Vagina (tissue), 2 donors: ENCODE measurements at regions not wholly inside any gene's neighbourhood (a gene's known extent, or its start where the extent isn't known, plus 50 kb on each side); places are given as distances from the start of the nearest gene placed in this dataset.

Source experiments
- DNase-seq, 2 donors: peaks; one replicate each; pipeline ENCODE4 v3.0.0-alpha.2; 2017; ENCODE audit errors: extremely low spot score in 2 of 2
- H3K27ac ChIP-seq: fragments of 200-600 bp; sonication (generic); one replicate; pipeline ENCODE4 v1.5.1; 2019
- H3K27me3 ChIP-seq: fragments of 200-600 bp; sonication (generic); one replicate; pipeline ENCODE4 v1.5.1; 2019
- H3K36me3 ChIP-seq, 2 donors: fragments of 200-600 bp; sonication (generic); one replicate each; pipeline ENCODE4 v1.5.1; 2017 to 2019
- H3K4me1 ChIP-seq: fragments of 200-600 bp; sonication (generic); one replicate; pipeline ENCODE4 v1.5.1; 2019
- H3K4me3 ChIP-seq, 2 donors: fragments of 200-600 bp; sonication (generic); 1 replicate in 1 of 2; 2 replicates in 1 of 2; pipeline ENCODE4 v1.5.1; 2016 to 2019
- H3K9me3 ChIP-seq: fragments of 200-600 bp; sonication (generic); one replicate; pipeline ENCODE4 v1.5.1; 2019
- POLR2A ChIP-seq, 2 donors: fragments of 450-650 bp; IDR thresholded peaks; one replicate each; pipeline ENCODE4 v1.6.1; 2017; ENCODE audit warnings: antibody characterized with exemption in 2 of 2, mild to moderate bottlenecking in 2 of 2, moderate library complexity in 2 of 2
- POLR2AphosphoS5 ChIP-seq, 2 donors: sonication (generic); formaldehyde crosslinking; IDR thresholded peaks; one replicate each; pipeline ENCODE4 v1.9.0; 2017; ENCODE audit warnings: antibody characterized with exemption in 2 of 2, mild to moderate bottlenecking in 2 of 2, low read depth in 1 of 2; ENCODE audit not compliant: insufficient read depth in 1 of 2
- intact Hi-C: fragments of 100-400 bp; cut with DNase I; formaldehyde crosslinking; loops from one replicate; pipeline ENCODE4 v1.15.1; 2023
- TF ChIP-seq, protein P1 (sequence below), 3 experiments: fragments of 450-650 bp in 2 of 3; fragments of 200-600 bp in 1 of 3; sonication (generic) in 1 of 3; IDR thresholded peaks; one replicate each; pipeline ENCODE4 v1.5.1; 2017 to 2019; ENCODE audit warnings: antibody characterized with exemption in 3 of 3, mild to moderate bottlenecking in 2 of 3, moderate library complexity in 2 of 3

- no peaks in the 10 kb centered on the region for H3K36me3 ChIP-seq
- TF ChIP-seq POLR2A (IDR thresholded peaks at IDR 0.05) (no peak), POLR2AphosphoS5 (IDR thresholded peaks at IDR 0.05; ENCODE audit: insufficient read depth in 1 of 2, low read depth in 1 of 2) (no peak)
- TF ChIP-seq, protein P1, sequence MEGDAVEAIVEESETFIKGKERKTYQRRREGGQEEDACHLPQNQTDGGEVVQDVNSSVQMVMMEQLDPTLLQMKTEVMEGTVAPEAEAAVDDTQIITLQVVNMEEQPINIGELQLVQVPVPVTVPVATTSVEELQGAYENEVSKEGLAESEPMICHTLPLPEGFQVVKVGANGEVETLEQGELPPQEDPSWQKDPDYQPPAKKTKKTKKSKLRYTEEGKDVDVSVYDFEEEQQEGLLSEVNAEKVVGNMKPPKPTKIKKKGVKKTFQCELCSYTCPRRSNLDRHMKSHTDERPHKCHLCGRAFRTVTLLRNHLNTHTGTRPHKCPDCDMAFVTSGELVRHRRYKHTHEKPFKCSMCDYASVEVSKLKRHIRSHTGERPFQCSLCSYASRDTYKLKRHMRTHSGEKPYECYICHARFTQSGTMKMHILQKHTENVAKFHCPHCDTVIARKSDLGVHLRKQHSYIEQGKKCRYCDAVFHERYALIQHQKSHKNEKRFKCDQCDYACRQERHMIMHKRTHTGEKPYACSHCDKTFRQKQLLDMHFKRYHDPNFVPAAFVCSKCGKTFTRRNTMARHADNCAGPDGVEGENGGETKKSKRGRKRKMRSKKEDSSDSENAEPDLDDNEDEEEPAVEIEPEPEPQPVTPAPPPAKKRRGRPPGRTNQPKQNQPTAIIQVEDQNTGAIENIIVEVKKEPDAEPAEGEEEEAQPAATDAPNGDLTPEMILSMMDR (IDR thresholded peaks at IDR 0.05): no peak
- no peak overlapping the region for H3K27ac ChIP-seq
- intact Hi-C loops: no loop called here
- no peaks in the 10 kb centered on the region for H3K27me3 ChIP-seq
- H3K4me1 ChIP-seq: peaks cover 2% of the 10 kb centered on the region
- no peak for DNase-seq
- no peaks in the 10 kb centered on the region for H3K9me3 ChIP-seq
- H3K4me3 ChIP-seq: no peak overlapping the region
Measured at GRCh38 chr6:6836609-6837406, 248.3 kb downstream of the LY86 start.

GRCh38 chr6:6837541-6838080 is 249.1 kb downstream of the LY86 start:
- intact Hi-C loops: no loop called here
- H3K27ac ChIP-seq: no peak overlapping the region
- peaks cover 10% of the 10 kb centered on the region for H3K4me1 ChIP-seq
- H3K4me3 ChIP-seq: no peak overlapping the region
- DNase-seq: no peak
- no peaks in the 10 kb centered on the region for H3K9me3 ChIP-seq
- no peaks in the 10 kb centered on the region for H3K27me3 ChIP-seq
- no peaks in the 10 kb centered on the region for H3K36me3 ChIP-seq
- TF ChIP-seq POLR2AphosphoS5 (IDR thresholded peaks at IDR 0.05; ENCODE audit: insufficient read depth in 1 of 2, low read depth in 1 of 2) (no peak), POLR2A (IDR thresholded peaks at IDR 0.05) (no peak)
- TF ChIP-seq, protein P1 (IDR thresholded peaks at IDR 0.05): no peak

- intact Hi-C loops: no loop called here
- Histone ChIP-seq H3K27ac (no peak overlapping the region), H3K4me3 (no peak overlapping the region), H3K9me3 (no peaks in the 10 kb centered on the region), H3K36me3 (no peaks in the 10 kb centered on the region), H3K27me3 (no peaks in the 10 kb centered on the region), H3K4me1 (peaks cover 14% of the 10 kb centered on the region)
- TF ChIP-seq POLR2AphosphoS5 (IDR thresholded peaks at IDR 0.05; ENCODE audit: insufficient read depth in 1 of 2, low read depth in 1 of 2) (no peak), POLR2A (IDR thresholded peaks at IDR 0.05) (no peak)
- TF ChIP-seq, protein P1 (IDR thresholded peaks at IDR 0.05): no peak
- DNase-seq: no peak
Measured at GRCh38 chr6:6840831-6841291, 252.3 kb downstream of the LY86 start.

- peaks cover 14% of the 10 kb centered on the region for H3K4me1 ChIP-seq
- DNase-seq: no peak
- intact Hi-C loops: no loop called here
- H3K9me3 ChIP-seq: no peaks in the 10 kb centered on the region
- no peak overlapping the region for H3K4me3 ChIP-seq
- H3K36me3 ChIP-seq: no peaks in the 10 kb centered on the region
- no peaks in the 10 kb centered on the region for H3K27me3 ChIP-seq
- no peak overlapping the region for H3K27ac ChIP-seq
- TF ChIP-seq, protein P1 (IDR thresholded peaks at IDR 0.05): no peak
- TF ChIP-seq POLR2A (IDR thresholded peaks at IDR 0.05) (no peak), POLR2AphosphoS5 (IDR thresholded peaks at IDR 0.05; ENCODE audit: insufficient read depth in 1 of 2, low read depth in 1 of 2) (no peak)
Measured at GRCh38 chr6:6841571-6841970, 253.1 kb downstream of the LY86 start.

GRCh38 chr6:6842291-6842690 is 253.8 kb downstream of the LY86 start:
- intact Hi-C loops: no loop called here
- H3K4me1 ChIP-seq: peaks cover 14% of the 10 kb centered on the region
- DNase-seq: no peak

More at GRCh38 chr6:6842291-6842690, 253.8 kb downstream of the LY86 start:
- no peak for TF ChIP-seq POLR2A (IDR thresholded peaks at IDR 0.05)
- H3K36me3 ChIP-seq: no peaks in the 10 kb centered on the region
- no peak overlapping the region for H3K4me3 ChIP-seq
- no peaks in the 10 kb centered on the region for H3K9me3 ChIP-seq
- no peaks in the 10 kb centered on the region for H3K27me3 ChIP-seq
- H3K27ac ChIP-seq: no peak overlapping the region
